GM18861 (cell line): ENCODE measurements at regions not wholly inside any gene's neighbourhood (a gene's known extent, or its start where the extent isn't known, plus 50 kb on each side); places are given as distances from the start of the nearest gene placed in this dataset.
"Not testable (repeated sequence)": the region's sequence is repeated elsewhere in the genome, so short reads cannot be mapped to it uniquely, and the experiment has no call there.

Experiments
- ATAC-seq: cut with Tn5 transposase; IDR thresholded peaks from one replicate; pipeline ENCODE4 v1.9.1; 2021; ENCODE audit not compliant: unreplicated experiment

GRCh38 chr1:78203410-78203982 lies 157.7 kb downstream of the GIPC2 start:
- not testable (repeated sequence) for ATAC-seq

GRCh38 chr1:78210175-78210574 lies 164.4 kb downstream of the GIPC2 start:
- no peak for ATAC-seq

DNA sequence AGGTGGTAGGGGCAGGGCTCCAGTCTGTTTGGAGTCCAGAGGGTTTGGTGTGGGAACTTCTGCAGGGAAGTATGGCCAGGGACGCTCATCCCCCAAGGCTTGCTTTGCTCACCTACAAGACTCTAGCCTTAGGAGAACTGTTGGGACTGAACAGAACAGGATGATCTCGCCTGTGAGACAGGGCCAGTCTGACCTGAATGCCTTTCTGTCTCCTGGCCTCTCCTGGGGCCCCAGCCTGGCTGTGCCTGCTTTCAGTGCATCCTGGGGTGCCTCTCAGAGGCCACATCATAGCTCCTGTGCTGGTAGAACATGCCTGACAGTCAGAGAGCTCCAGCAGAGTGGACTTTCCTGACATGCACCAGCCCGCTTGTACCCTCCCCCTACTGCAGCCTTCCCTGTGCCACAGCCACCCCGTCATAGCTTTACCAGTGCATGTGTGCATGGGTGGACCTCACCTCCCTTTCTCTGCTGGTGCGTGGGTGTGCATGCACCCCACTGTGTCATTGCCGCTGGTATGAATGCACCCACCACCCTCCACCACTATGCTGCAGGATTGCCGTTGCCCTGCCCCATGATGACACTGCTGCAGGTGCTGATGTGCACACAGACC lies 165.8 kb downstream of the GIPC2 start:
- no peak for ATAC-seq

GRCh38 chr1:78214334-78214733 lies 168.6 kb downstream of the GIPC2 start:
- no peak for ATAC-seq

- ATAC-seq: no peak
Measured at GRCh38 chr1:78222225-78222959, 176.6 kb downstream of the GIPC2 start.

GRCh38 chr1:78222960-78223358 lies 177.2 kb downstream of the GIPC2 start:
- no peak for ATAC-seq

- ATAC-seq: no peak
Measured at GRCh38 chr1:78223417-78224215, 177.8 kb downstream of the GIPC2 start.

GRCh38 chr1:78224246-78224785 lies 178.6 kb downstream of the GIPC2 start:
- no peak for ATAC-seq

DNA sequence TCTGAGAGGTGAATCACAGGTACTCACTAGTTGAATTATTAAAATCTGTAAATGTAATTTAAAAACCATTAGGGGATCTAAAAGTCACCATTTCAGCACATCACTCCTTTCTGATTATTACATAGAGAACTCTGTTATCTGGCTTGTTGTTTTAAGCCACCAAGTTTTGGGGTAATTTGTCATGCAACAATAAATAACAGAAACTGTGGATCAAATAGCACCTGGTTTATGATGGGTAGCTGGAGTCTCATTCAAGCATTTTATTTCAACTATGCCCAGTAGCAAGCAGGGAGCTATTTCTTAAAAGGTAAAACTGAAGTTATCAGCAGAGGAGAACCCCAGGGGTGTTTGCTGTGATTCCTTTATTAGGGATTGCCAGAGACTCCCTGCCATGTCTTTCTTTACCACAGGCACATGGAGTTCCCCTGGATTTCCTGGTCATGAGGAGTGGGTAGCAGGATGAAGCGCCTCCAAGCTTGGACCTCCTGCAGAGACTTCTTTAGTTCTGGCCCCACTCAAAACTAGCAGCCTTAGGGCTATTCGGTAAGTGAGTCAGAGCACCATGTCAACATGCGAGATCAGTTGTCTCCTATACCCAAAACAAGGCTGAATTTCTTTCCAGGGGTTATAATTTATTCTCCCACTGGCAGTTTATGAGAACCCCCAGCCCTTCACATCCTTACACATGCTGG lies 179.2 kb downstream of the GIPC2 start:
- ATAC-seq: no peak

DNA sequence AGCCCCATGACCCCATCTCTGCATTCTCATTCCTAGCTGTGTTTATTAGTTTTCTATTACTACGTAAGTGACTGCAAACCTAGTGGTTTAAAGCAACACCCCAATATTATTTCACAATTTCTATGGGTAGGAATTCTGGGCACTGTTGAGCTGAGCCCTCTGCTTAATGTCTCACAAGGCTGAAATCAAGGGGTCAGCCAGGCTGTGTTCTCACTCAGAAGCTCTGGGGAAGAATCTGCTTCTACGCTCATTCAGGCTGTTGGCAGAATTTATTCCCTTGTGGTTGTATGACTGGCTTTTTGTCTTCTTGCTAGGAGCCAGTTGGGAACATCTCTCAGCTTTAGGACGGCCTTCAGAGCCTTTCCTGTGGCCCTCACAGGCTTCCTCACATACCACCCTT lies 181.0 kb downstream of the GIPC2 start:
- ATAC-seq: no peak

GRCh38 chr1:78227705-78228635 lies 182.2 kb downstream of the GIPC2 start:
- ATAC-seq: no peak

DNA sequence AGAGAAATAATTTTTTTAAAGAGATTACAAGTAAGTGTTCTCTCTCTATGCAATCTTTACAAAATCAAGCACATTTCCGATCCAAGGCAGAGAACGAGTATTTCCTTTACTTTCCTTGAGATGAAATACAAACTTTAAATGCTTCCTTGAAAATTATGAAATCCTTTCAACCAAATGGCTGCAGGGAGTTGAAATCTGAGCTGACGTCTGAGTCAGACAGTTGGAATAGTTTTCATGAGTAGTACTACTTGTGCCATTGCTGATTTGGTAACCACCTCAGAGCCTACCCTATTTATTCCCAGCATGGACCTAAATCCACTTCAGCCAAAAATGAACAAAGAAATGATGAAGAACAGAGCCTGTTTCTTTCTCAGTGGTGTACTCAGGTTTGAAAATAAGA lies 183.6 kb downstream of the GIPC2 start:
- no peak for ATAC-seq

DNA sequence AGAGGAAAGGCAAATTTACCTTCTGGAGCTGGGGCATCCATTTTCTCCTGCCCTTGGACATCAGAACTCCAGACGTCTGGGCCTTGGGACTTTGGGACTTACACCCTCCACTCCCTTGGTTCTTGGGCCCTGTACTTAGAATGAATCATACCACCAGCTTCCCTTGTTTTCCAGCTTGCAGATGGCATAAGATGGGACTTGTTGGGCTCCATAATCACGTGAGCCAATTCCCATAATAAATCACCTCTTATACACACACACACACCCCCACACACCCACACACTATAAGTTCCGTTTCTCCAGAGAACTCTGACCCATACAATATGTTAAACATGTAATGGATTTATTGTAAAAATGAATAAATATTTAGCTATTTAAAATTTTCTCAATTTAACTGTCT lies 185.7 kb downstream of the GIPC2 start:
- ATAC-seq: no peak

DNA sequence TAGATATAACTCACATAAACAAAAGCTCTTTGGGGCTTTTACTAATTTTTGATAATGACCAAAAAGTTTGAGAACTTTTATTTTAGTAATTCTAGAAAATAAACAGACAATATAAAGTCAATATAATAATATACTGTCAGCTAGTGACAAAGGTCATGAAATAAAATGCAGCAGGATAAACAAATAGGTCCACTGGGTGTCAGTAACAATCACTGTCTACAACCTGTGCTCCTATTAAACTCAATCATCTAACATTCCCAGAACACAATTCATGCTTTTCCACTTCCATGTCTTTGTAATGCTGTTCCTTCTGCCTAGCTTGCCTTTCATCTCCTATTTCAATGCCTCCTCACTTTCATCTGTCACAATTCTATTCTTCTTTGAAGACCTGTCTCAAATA lies 186.1 kb downstream of the GIPC2 start:
- no peak for ATAC-seq

GRCh38 chr1:78232630-78233029 lies 186.9 kb downstream of the GIPC2 start:
- no peak for ATAC-seq

DNA sequence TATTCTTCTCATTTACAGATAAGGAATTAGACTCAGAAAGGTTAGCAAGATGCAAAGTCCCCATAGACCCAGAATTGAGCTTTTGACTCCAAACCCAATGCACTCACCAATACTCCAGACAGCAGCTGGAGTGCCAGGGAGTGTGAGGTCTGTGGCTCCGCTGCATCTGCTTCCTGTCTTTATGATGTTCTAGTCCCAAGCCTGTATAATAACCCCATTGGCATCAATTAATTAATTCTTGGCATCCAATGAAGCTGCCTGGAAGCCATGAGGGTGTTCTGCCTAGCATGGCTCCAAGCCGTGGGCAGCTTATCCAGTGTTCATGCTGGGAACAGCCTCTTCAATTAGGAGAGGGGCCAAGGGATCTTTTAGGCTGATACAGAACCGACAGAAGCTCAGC lies 188.7 kb downstream of the GIPC2 start:
- no peak for ATAC-seq

GRCh38 chr1:78236716-78237115 lies 190.9 kb downstream of the GIPC2 start:
- ATAC-seq: no peak

DNA sequence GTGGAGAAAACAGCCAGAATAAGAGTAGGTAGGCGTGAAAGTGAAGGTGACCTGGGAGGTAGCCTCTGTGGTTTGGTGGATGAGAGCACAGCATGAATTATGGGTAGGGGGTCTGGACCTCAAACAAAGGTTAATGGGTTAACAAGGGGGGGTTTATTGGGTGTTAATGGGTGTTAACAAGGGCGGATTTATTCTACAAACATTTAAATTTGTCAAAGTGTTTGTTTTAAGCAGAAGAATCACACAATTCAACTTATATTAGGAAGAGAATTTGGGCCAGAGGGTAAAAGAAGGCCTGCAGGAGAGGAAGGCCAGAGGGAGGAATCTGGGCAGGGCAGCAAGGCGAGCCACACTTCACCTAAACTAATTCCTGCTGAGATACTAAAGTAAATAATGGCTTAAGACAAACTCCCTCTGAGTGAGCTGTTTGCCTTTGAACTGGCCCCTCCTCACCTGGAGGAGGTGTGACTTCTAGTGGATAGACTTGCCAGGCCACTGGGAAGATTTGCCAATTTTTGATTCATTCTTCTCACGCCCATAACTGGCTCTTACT lies 191.7 kb downstream of the GIPC2 start:
- ATAC-seq: no peak

DNA sequence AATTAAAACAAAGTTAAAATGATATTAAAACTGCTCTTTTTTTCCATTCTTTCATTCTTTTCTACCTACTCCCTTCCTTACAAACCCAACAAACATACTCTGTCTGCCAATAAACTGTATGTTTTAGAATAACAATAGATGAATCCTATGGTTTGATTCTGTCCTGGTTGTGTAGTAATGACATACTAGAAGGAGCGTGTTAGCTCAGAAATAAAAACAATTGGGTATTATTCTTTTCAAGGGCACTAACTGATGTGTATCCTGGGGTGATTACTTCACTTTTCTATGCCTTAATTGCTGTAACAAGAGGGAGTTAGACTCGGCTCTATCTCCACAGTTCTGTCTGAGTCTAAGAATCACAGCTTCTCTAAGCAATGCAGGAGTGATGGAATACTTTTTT lies 194.4 kb downstream of the GIPC2 start:
- ATAC-seq: no peak
